A549 (cell line): ENCODE measurements at regions not wholly inside any gene's neighbourhood (a gene's known extent, or its start where the extent isn't known, plus 50 kb on each side); places are given as distances from the start of the nearest gene placed in this dataset.
"Not testable (repeated sequence)": the region's sequence is repeated elsewhere in the genome, so short reads cannot be mapped to it uniquely, and the experiment has no call there.

ENCODE experiments used
- ATAC-seq, 2 experiments: fragments of 200-7000 bp in 1 of 2; fragments of >200 bp in 1 of 2; cut with Nextera tagmentation in 1 of 2; cut with Tn5 transposase in 1 of 2; 3 replicates each; pipeline versions ENCODE4 v1.8.0 to v1.9.1; 2018 to 2020; ENCODE audit warnings: mild to moderate bottlenecking in 1 of 2, moderate library complexity in 1 of 2
- CTCF ChIA-PET: fragments of 300-600 bp; sonication (Branson Sonifier 250); formaldehyde crosslinking; extraction: SDS; loops from one replicate; lab custom pipeline; 2021; ENCODE audit warnings: antibody characterized with exemption, inconsistent platforms; lab: Yijun Ruan, JAX
- POLR2A ChIA-PET: fragments of 350-600 bp; formaldehyde crosslinking; extraction: SDS; loops from one replicate; lab custom pipeline; 2021; ENCODE audit warnings: antibody characterized with exemption, inconsistent platforms; lab: Yijun Ruan, JAX
- DNase-seq, 2 experiments: peaks; one replicate each; pipeline versions ENCODE4 v3.0.0 to v3.0.0-alpha.2; 2011 to 2016; ENCODE audit warnings: low read depth in 1 of 2, low spot score in 1 of 2
- FAIRE-seq: peaks from 2 replicates; lab custom pipeline; 2011; peaks lifted over from hg19 to GRCh38; lab: Jason Lieb, UNC
- H3K27ac ChIP-seq, 2 experiments: fragments of >200 bp; sonication (Bioruptor Twin); formaldehyde crosslinking; 3 replicates each; pipeline ENCODE4 v1.5.1; 2016 to 2017
- H3K4me1 ChIP-seq: fragments of >200 bp; sonication (Bioruptor Twin); formaldehyde crosslinking; 3 replicates; pipeline ENCODE4 v1.6.1; 2016
- H3K4me2 ChIP-seq: fragments of >200 bp; sonication (Bioruptor Twin); formaldehyde crosslinking; 3 replicates; pipeline ENCODE4 v1.6.1; 2016
- H3K4me3 ChIP-seq: fragments of >200 bp; sonication (Bioruptor Twin); formaldehyde crosslinking; 3 replicates; pipeline ENCODE4 v1.5.1; 2016
- H3K9me3 ChIP-seq: fragments of >200 bp; sonication (Bioruptor Twin); formaldehyde crosslinking; 3 replicates; pipeline ENCODE4 v1.6.1; 2016
- CBX8 ChIP-seq: fragments of 200-600 bp; sonication (generic); IDR thresholded peaks from 2 replicates; pipeline ENCODE4 v1.6.1; 2016
- CEBPB ChIP-seq, 2 experiments: fragments of >200 bp in 1 of 2; sonication (Bioruptor Twin) in 1 of 2; formaldehyde crosslinking in 1 of 2; IDR thresholded peaks; 2 replicates each; pipeline ENCODE4 v1.6.1; 2012 to 2016
- CHD2 ChIP-seq: fragments of 150-350 bp; IDR thresholded peaks from 2 replicates; pipeline ENCODE4 v1.6.1; 2014; ENCODE audit warnings: low read length; ENCODE audit not compliant: partially characterized antibody
- EP300 ChIP-seq, 2 experiments: fragments of >200 bp; sonication (Bioruptor Twin); formaldehyde crosslinking; IDR thresholded peaks; 2 replicates in 1 of 2; 3 replicates in 1 of 2; pipeline ENCODE4 v1.6.1; 2016 to 2017
- HOXA7 ChIP-seq: fragments of 250-450 bp; sonication (Bioruptor Pico); IDR thresholded peaks from 2 replicates; pipeline ENCODE4 v1.5.0; 2020; ENCODE audit warnings: mild to moderate bottlenecking, moderate library complexity
- JUNB ChIP-seq: fragments of >200 bp; sonication (Bioruptor Twin); formaldehyde crosslinking; IDR thresholded peaks from 2 replicates; pipeline ENCODE4 v1.6.1; 2016
- MAFK ChIP-seq: fragments of 450-650 bp; IDR thresholded peaks from 2 replicates; pipeline ENCODE4 v1.6.1; 2014; ENCODE audit not compliant: partially characterized antibody
- MAZ ChIP-seq: fragments of 150-350 bp; IDR thresholded peaks from 2 replicates; pipeline ENCODE4 v1.6.1; 2014; ENCODE audit warnings: antibody characterized with exemption, low read depth, low read length, borderline replicate concordance
- RAD21 ChIP-seq, 2 experiments: fragments of >200 bp in 1 of 2; sonication (Bioruptor Twin) in 1 of 2; formaldehyde crosslinking in 1 of 2; IDR thresholded peaks in 1 of 2; conservative IDR thresholded peaks in 1 of 2; 2 replicates in 1 of 2; 3 replicates in 1 of 2; pipeline ENCODE4 v1.6.1; 2012 to 2018; ENCODE audit warnings: inconsistent platforms in 1 of 2
- RFX5 ChIP-seq: fragments of 450-650 bp; IDR thresholded peaks from 2 replicates; pipeline ENCODE4 v1.7.1; 2014; ENCODE audit warnings: antibody characterized with exemption, mild to moderate bottlenecking, moderate library complexity
- SMC3 ChIP-seq: fragments of >200 bp; sonication (Bioruptor Twin); formaldehyde crosslinking; IDR thresholded peaks from 3 replicates; pipeline ENCODE4 v1.6.1; 2018; ENCODE audit warnings: inconsistent platforms
- TP53 ChIP-seq: fragments of 250-450 bp; sonication (Bioruptor Pico); IDR thresholded peaks from 2 replicates; pipeline ENCODE4 v1.5.0; 2021; ENCODE audit warnings: mild to moderate bottlenecking, moderate library complexity
- ZC3H11A ChIP-seq: fragments of 450-650 bp; IDR thresholded peaks from 2 replicates; pipeline ENCODE4 v1.6.1; 2014; ENCODE audit warnings: antibody characterized with exemption, mild to moderate bottlenecking
- WGBS: methylation state at CpG from one replicate; pipeline ENCODE4 v1.1.6; 2017; ENCODE audit errors: missing lambda C conversion rate; 5-methylcytosine and 5-hydroxymethylcytosine counted together
- TF ChIP-seq, protein P1 (sequence below): fragments of >200 bp; sonication (Bioruptor Twin); formaldehyde crosslinking; IDR thresholded peaks from 2 replicates; pipeline ENCODE4 v1.6.1; 2016
- TF ChIP-seq, protein P2 (sequence below): fragments of >200 bp; sonication (Bioruptor Twin); formaldehyde crosslinking; IDR thresholded peaks from 3 replicates; pipeline ENCODE4 v1.6.1; 2016
- TF ChIP-seq, protein P3 (sequence below): fragments of >200 bp; sonication (Bioruptor Twin); formaldehyde crosslinking; IDR thresholded peaks from 3 replicates; pipeline ENCODE4 v1.5.1; 2016
- TF ChIP-seq, protein P4 (sequence below): fragments of 250-450 bp; sonication (Bioruptor Pico); IDR thresholded peaks from 2 replicates; pipeline ENCODE4 v1.5.0; 2021; ENCODE audit warnings: mild to moderate bottlenecking, moderate library complexity, borderline replicate concordance
- TF ChIP-seq, protein P5 (sequence below): IDR thresholded peaks from 2 replicates; pipeline ENCODE4 v1.6.1; 2012
- TF ChIP-seq, protein P6 (sequence below): IDR thresholded peaks from 2 replicates; pipeline ENCODE4 v1.6.1; 2012; ENCODE audit warnings: low read depth, borderline replicate concordance
- TF ChIP-seq, protein P7 (sequence below): IDR thresholded peaks from 2 replicates; pipeline ENCODE4 v1.6.1; 2012

DNA sequence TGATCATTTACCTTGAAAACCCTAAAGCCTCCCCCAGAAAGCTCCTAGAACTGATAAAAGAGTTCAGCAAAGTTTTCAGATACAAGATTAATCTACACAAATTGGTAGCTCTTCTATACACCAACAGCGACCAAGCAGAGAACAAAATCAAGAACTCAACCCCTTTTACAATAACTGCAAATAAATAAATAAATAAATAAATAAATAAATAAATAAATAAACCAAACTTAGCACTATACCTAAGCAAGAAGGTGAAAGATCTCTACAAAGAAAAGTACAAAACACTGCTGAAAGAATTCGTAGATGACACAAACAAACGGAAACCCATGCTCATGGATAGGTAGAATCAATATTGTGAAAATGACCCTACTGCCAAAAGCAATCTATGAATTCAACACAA, 182.0 kb upstream of the RND3 start:
- FAIRE-seq: no peak
- Histone ChIP-seq H3K4me1 (no peaks in the 10 kb centered on the region), H3K4me2 (no peak overlapping the region), H3K9me3 (no peaks in the 10 kb centered on the region), H3K27ac (no peak overlapping the region), H3K4me3 (no peak overlapping the region)
- no peak for ATAC-seq
- ChIA-PET POLR2A (no interaction called here), CTCF (no interaction called here)
- TF ChIP-seq RAD21 (conservative IDR thresholded peaks at IDR 0.05 in 1 of 2, IDR thresholded peaks at IDR 0.05 in 1 of 2): no peak
- peak; percentile 40 for TF ChIP-seq ZC3H11A
- DNase-seq: no peak
- 52% methylated on average over 3 of the region's 3 CpGs for WGBS

DNA sequence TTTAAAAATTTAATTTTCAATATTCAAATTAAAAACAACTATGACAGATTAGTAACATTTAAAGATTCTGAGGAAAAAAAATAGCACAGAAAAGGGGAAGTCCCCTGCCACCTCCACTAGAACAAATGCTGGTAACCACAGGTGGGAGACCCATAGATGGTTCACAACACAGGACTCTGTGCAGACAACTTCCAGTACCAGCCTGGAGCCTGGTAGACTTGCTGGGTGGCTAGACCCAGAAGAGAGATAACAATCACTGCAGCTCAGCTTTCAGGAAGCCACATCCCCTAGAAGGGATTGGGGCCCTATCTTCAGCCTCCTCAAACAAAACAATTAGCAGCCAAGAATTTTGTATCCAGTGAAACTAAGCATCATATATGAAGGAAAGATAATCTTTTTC, 179.6 kb upstream of the RND3 start:
- not testable (repeated sequence) for ATAC-seq

DNA sequence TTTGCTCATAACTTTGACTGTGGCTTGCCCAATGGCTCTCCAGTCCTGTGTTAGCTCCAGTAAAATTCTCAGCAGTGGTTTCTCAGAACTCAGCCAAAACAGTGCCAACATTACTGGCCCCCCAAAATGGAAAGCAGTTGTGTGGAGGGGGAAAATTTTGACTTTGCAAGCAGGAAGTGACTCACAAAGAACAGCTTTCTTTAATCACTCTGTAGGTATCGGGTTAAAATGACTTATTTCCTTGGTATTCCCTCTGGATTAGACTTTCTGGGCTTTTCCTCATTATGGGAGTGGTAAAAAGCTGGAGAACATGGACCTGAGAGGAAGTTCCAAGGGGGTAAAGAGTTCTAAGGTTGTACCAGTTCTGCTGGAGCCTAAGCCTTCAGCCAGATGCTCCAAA, 175.7 kb upstream of the RND3 start:
- ChIA-PET POLR2A (no interaction called here), CTCF (interaction anchor here (1.1 kb wide), 1 partner anchor 13 kb away, joined by 3 read pairs; no protein-coding TSS in a partner anchor)
- FAIRE-seq (no peak), ATAC-seq (no peak), DNase-seq (no peak)
- H3K4me3 ChIP-seq: no peak overlapping the region
- H3K4me2 ChIP-seq: no peak overlapping the region
- TF ChIP-seq MAFK: no peak
- no peak for TF ChIP-seq JUNB
- TF ChIP-seq, protein P1, sequence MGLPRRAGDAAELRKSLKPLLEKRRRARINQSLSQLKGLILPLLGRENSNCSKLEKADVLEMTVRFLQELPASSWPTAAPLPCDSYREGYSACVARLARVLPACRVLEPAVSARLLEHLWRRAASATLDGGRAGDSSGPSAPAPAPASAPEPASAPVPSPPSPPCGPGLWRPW: no peak
- TF ChIP-seq, protein P2, sequence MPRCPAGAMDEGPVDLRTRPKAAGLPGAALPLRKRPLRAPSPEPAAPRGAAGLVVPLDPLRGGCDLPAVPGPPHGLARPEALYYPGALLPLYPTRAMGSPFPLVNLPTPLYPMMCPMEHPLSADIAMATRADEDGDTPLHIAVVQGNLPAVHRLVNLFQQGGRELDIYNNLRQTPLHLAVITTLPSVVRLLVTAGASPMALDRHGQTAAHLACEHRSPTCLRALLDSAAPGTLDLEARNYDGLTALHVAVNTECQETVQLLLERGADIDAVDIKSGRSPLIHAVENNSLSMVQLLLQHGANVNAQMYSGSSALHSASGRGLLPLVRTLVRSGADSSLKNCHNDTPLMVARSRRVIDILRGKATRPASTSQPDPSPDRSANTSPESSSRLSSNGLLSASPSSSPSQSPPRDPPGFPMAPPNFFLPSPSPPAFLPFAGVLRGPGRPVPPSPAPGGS: no peak
- no peak for TF ChIP-seq HOXA7 (CRISPR knock-in tag)
- no peak for TF ChIP-seq CHD2
- H3K27ac ChIP-seq: 0 out of 6 replicates have a peak overlapping the region, but pooled peaks of 1 of the 2 experiments have one; percentile 38
- 13% methylated on average over 1 of the region's 1 CpG for WGBS
- H3K4me1 ChIP-seq: peaks cover 6% of the 10 kb centered on the region; the same call in 1 of the 3 replicates
- 0 out of 3 replicates have a peak, but pooled peaks cover 2% of the 10 kb centered on the region for H3K9me3 ChIP-seq

More for the DNA sequence above, 179.6 kb upstream of the RND3 start:
- H3K4me2 ChIP-seq, POLR2A ChIA-PET, H3K9me3 ChIP-seq, CTCF ChIA-PET, FAIRE-seq, H3K4me3 ChIP-seq, H3K4me1 ChIP-seq, DNase-seq, H3K27ac ChIP-seq: not testable (repeated sequence)

DNA sequence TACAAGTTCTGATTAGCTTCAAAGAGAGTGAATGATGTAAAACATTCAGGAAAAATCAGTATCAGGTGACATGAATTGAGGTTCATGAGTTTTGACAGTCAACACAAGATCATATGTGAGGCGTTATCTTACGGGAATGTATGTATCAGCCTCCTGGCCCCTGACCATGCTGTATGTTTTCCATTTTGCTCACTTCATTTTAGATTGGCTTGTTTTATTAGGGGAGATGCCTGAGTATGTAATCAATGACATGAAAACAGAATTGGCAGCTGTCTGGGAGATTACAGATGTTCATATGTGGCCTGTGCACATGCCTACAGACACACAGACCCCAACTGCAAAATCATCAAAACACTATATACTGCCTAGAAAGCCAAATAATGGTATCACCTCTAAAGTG, 168.5 kb upstream of the RND3 start:
- CTCF ChIA-PET: no interaction called here
- H3K4me3 ChIP-seq: no peak overlapping the region
- H3K27ac ChIP-seq: no peak overlapping the region
- POLR2A ChIA-PET: no interaction called here
- DNase-seq (no peak), ATAC-seq (no peak), FAIRE-seq (no peak)
- no peak for TF ChIP-seq SMC3
- TF ChIP-seq RFX5: no peak
- TF ChIP-seq EP300 (IDR thresholded peaks at IDR 0.05): no peak
- TF ChIP-seq, protein P3, sequence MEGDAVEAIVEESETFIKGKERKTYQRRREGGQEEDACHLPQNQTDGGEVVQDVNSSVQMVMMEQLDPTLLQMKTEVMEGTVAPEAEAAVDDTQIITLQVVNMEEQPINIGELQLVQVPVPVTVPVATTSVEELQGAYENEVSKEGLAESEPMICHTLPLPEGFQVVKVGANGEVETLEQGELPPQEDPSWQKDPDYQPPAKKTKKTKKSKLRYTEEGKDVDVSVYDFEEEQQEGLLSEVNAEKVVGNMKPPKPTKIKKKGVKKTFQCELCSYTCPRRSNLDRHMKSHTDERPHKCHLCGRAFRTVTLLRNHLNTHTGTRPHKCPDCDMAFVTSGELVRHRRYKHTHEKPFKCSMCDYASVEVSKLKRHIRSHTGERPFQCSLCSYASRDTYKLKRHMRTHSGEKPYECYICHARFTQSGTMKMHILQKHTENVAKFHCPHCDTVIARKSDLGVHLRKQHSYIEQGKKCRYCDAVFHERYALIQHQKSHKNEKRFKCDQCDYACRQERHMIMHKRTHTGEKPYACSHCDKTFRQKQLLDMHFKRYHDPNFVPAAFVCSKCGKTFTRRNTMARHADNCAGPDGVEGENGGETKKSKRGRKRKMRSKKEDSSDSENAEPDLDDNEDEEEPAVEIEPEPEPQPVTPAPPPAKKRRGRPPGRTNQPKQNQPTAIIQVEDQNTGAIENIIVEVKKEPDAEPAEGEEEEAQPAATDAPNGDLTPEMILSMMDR: no peak
- TF ChIP-seq CBX8: no peak
- TF ChIP-seq, protein P4, sequence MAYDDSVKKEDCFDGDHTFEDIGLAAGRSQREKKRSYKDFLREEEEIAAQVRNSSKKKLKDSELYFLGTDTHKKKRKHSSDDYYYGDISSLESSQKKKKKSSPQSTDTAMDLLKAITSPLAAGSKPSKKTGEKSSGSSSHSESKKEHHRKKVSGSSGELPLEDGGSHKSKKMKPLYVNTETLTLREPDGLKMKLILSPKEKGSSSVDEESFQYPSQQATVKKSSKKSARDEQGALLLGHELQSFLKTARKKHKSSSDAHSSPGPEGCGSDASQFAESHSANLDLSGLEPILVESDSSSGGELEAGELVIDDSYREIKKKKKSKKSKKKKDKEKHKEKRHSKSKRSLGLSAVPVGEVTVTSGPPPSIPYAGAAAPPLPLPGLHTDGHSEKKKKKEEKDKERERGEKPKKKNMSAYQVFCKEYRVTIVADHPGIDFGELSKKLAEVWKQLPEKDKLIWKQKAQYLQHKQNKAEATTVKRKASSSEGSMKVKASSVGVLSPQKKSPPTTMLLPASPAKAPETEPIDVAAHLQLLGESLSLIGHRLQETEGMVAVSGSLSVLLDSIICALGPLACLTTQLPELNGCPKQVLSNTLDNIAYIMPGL: no peak
- no peak for TF ChIP-seq TP53 (CRISPR knock-in tag)
- TF ChIP-seq, protein P5, sequence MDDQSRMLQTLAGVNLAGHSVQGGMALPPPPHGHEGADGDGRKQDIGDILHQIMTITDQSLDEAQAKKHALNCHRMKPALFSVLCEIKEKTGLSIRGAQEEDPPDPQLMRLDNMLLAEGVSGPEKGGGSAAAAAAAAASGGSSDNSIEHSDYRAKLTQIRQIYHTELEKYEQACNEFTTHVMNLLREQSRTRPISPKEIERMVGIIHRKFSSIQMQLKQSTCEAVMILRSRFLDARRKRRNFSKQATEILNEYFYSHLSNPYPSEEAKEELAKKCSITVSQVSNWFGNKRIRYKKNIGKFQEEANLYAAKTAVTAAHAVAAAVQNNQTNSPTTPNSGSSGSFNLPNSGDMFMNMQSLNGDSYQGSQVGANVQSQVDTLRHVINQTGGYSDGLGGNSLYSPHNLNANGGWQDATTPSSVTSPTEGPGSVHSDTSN: no peak
- TF ChIP-seq, protein P6, sequence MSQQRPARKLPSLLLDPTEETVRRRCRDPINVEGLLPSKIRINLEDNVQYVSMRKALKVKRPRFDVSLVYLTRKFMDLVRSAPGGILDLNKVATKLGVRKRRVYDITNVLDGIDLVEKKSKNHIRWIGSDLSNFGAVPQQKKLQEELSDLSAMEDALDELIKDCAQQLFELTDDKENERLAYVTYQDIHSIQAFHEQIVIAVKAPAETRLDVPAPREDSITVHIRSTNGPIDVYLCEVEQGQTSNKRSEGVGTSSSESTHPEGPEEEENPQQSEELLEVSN: no peak
- no peak for TF ChIP-seq CHD2
- TF ChIP-seq MAZ: no peak
- TF ChIP-seq, protein P7, sequence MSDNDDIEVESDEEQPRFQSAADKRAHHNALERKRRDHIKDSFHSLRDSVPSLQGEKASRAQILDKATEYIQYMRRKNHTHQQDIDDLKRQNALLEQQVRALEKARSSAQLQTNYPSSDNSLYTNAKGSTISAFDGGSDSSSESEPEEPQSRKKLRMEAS: no peak
- TF ChIP-seq CEBPB (IDR thresholded peaks at IDR 0.05): no peak
- H3K4me2 ChIP-seq: no peak overlapping the region
- H3K9me3 ChIP-seq: 0 out of 3 replicates have a peak, but pooled peaks cover 2% of the 10 kb centered on the region
- 91% methylated on average over 2 of the region's 2 CpGs for WGBS
- H3K4me1 ChIP-seq: no peaks in the 10 kb centered on the region
